ENCODE measurements at regions not wholly inside any gene's neighbourhood (a gene's known extent, or its start where the extent isn't known, plus 50 kb on each side); places are given as distances from the start of the nearest gene placed in this dataset.
"Not testable (repeated sequence)": the region's sequence is repeated elsewhere in the genome, so short reads cannot be mapped to it uniquely, and the experiment has no call there.

DNA sequence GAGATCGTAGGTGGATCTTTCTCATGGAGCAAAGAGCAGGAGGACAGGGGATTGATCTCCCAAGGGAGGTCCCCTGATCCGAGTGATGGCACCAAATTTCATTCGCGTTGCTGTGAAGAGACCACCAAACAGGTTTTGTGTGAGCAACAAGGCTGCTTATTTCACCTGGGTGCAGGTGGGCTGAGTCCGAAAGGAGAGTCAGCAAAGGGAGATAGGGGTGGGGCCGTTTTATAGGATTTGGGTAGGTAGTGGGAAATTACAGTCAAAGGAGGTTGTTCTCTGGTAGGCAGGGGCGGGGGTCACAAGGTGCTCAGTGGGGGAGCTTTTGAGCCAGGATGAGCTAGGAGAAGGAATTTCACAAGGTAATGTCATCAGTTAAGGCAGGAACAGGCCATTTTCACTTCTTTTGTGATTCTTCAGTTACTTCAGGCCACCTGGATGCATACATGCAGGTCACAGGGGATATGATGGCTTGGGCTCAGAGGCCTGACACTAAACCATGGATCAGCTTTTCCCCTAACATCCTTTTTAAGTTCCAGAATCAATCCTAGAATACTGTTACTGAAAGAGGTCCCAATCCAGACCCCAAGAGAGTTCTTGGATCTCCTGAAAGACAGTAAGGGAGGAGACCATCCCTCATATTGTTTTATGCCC is 110.6 kb upstream of the PPM1J start:
- not testable (repeated sequence) for TF ChIP-seq CTCF, EZH2 (IDR thresholded peaks at IDR 0.05)
